GM19455 (cell line): ENCODE measurements at regions not wholly inside any gene's neighbourhood (a gene's known extent, or its start where the extent isn't known, plus 50 kb on each side); places are given as distances from the start of the nearest gene placed in this dataset.
"Not testable (repeated sequence)": the region's sequence is repeated elsewhere in the genome, so short reads cannot be mapped to it uniquely, and the experiment has no call there.

Experiments
- ATAC-seq: cut with Tn5 transposase; IDR thresholded peaks from one replicate; pipeline ENCODE4 v1.9.1; 2021; ENCODE audit not compliant: unreplicated experiment

DNA sequence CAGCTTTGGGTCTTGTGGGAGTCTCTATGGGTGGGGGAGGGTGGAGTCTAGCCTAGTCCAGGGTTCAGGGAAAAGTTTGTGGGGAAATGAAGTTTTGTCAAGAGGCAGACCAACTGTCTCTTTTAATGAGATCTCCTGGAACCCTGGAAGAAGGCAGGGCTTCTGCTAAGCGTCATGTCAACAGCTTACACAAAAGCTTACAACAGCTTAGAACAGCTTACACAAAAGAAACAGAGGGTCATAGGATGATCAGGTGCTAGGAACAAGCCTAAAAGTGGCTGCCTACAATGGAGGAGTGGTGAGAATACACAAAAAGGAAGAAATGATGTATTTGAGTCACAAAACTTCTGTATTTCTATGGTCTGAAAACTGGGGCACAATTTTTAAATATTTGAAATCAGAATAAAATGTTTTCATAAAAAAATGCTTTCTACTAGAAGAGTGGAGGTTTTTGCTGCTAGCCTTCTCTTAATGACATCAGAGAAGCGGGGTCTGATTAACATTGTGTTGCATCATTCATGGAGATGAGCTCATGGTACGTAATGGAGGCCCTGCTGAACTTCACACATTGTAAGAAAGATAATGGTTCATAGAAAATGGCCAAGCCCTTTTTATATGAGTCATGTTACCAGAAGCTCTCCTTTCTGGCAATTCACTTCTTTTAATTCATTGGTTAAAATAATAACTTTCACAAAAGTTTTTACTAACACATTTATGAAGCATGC is 351.0 kb downstream of the PIK3C3 start:
- ATAC-seq: no peak

DNA sequence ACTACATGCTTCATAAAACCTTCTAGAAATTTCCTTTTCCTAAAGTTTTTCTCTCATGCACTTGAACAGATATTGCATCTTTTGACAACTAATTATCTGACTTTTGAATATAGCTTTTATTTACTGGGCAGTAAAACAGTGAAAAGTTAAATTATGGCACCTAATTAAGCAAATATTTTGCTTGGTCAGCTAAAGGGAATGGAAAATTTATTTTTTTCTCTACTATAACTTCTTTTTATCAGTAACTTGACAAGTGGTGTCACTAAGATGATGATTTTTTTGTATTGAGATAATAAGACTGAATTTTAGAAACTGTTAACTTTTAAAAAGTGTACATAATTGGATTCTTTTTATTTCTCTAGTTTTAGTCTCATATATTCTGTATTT is 351.6 kb downstream of the PIK3C3 start:
- ATAC-seq: no peak

DNA sequence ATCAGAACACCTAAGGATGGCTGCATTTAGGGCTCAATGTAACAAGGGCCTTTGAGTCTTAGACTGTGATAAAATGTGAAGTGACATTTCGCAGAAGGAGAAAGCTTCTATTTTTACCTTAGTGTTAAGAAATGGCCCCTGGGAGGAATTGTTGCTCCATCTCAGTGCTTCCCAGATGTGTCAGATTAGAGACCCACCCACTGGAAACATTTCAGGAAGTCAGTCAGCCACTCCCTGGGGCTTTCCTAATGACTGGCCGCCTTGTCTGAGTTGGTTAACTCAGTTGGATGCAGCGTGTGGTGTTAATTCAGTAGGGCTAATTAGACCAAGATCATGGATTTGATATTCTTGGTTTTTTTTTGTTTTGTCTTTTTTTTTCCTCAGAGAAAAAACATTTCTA is 355.9 kb downstream of the PIK3C3 start:
- ATAC-seq: no peak

DNA sequence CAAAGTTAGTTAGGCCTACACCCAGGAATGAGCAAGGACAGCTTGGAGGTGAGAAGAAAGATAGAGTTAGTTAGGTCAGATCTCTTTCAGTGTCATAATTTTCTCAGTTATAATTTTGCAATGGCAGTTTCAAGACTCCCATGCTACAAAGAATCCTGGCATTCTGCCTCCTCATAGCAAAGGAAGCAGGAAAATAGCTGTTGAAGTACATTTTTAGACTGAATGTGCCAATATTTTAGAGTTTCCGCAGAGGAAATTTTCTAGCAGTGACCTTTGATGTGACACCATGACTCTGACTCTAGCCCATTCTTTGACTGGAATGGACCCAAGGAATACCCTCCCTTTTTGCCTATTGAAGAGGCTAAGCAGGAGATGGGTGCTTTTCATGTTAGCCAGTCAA is 371.7 kb downstream of the PIK3C3 start:
- no peak for ATAC-seq

DNA sequence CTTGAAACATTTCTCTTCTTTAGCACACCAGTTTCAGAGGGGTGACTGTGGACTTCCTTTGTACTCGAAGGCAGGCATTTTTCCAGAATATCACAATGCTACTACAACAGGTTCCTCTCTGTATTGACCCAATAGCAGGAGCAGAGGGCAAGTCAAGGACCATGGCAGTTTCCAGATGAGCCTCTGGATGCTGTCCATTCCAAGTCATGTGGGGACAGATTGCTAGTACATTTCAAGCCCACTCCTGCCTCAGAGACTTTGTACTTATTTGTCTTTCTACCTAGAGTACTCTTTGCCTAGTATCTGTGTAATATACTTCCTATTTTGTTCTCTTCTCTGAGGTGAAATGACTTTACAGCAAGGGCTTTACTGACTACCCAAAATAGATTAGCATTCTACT is 373.9 kb downstream of the PIK3C3 start:
- ATAC-seq: no peak

DNA sequence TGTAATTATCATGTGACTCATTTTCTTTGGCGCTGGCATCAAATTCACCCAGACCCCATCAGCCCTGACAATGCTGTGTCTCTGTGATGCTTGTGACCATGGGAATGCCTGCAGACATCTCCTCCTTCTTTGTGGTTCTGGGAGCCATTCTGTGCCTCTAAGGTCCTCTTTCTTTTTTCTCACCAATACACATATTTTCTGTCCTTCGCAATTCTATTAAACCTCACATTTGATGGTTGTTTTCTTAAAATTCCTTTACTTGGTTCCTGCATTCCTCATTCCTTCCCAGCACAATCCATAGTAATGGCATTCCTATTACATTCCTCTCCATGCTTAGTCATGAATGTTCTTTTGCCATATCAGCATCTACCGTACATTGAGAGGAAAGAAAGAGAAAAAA is 375.3 kb downstream of the PIK3C3 start:
- ATAC-seq: no peak

DNA sequence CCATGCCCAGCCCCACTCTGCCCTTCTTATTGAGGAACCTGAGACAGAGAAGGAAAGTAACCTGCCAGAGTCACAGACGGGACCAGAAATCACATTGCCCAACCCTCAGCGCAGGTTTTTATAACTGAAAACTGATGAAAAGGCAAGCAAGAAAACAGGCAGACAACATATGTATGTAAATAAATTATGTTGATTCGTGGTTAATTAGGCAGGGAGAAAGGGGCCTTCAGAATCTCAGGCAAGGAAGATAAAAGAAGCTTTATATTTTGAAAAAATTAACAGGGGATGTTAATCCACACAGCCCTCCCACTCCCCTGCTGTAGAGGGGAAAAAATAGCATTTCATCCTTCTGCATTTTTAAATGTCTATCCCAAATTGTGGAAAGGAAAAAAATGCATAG is 378.5 kb downstream of the PIK3C3 start:
- ATAC-seq: no peak

DNA sequence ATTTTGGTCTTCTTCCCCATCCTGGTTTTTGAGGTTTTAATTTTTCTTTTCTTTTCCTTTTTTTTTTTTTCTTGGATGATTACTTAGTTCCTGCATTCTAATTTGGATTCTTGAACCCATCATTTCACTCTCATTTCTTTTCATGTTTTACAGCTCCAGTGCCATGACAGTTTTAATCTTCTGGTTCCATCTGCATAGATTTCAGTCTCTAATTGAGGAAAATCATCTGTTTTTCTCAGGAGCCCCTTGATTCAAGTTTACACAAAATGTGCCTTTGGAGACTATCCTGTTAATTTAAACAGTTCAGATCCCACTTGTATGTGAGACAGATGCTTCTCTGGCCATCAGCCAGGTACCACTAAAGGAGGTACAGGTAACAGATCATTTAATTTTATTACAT is 379.9 kb downstream of the PIK3C3 start:
- no peak for ATAC-seq

DNA sequence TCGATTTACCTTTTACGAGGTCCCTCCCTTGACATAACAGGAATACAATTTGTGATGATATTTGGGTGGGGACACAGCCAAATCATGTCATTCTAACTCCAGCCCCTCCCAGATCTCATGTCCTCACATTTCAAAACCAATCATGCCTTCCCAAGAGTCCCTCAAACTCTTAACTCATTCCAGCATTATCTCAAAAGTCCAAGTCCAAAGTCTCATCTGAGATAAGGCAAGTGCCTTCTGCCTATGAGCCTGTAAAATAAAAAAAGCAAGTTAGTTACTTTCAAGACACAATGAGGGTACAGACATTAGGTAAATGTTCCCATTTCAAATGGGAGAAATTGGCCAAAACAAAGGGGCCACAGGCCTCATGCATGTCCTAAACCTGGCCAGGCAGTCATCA is 381.1 kb downstream of the PIK3C3 start:
- ATAC-seq: no peak

DNA sequence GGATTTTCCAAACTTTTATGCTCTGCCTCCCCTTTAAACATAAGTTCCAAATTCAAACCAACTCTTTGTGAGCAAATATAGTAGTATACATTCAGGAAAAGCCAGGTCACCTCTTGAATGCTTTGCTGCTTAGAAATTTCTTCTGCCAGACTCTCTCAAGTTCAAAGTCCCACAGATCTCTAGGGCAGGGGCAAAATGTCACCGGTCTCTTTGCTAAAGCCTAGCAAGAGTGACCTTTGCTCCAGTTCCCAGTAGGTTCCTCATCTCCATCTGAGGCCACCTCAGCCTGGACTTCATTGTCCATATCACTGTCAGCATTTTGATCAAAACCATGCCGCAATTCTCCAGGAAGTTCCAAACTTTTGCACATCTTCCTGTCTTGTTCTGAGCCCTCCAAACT is 382.3 kb downstream of the PIK3C3 start:
- ATAC-seq: not testable (repeated sequence)

DNA sequence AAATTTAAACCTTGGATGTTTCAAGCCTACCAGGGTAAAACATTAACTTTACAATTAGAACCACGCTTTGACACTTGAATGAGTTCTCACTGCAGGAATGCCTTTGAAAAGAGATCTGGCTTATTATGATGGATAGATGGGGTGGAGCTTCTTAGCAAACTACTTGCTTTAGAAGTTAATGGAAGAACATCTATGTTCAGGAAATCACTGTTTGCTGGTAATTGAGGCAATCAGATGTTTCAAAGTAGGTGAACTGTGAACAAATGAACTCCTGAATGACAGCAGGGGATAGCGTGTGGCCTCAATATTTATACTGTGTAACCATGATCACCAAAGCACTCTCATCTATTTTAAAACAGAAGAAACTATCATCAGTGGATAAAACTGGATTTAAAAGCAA is 383.6 kb downstream of the PIK3C3 start:
- ATAC-seq: no peak

DNA sequence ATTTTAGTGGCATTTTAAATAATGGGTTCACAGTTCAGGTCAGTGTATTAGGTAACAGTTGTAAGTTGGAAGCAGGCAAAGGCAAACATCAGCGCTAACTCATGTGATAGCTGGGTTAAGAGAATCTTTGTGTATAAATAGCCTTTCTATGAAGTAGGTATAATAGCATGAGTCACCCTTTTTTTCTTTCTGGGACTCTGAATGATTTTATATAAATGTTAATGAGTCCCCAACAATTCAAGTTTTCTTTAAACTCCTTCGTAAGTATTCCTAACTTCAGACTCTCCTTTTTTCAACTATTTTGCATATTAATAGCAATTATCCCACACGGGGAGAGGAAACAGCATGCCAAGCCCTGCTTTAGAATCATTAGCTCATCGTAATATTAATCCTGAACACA is 384.3 kb downstream of the PIK3C3 start:
- ATAC-seq: no peak

DNA sequence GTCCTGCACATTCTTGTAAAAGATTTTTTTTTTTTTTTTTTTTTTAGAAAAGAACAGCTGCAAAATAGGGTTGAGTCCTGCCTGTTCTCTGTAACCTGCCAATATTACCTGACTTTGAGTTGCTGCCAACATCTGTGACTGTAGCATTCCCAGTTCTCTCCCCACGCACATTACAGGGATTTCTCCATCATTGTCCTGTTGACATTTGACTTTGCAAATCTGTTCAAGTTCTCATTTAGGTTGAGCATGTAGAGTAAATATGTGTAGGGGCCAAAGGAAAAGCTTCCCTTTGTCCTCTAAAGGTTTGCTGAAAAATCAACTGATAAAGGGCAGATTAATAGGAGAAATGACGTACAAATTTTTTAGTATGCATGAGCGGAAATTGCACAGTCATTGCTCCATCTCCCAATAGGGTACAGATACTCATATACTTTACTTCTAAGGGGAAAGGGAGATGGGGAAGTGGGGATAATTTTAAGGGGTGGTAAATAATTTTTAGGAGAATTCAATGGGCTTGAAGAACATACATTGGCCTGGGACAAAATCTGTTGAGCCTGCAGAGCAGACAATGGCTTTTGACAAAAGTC is 385.5 kb downstream of the PIK3C3 start:
- ATAC-seq: no peak

DNA sequence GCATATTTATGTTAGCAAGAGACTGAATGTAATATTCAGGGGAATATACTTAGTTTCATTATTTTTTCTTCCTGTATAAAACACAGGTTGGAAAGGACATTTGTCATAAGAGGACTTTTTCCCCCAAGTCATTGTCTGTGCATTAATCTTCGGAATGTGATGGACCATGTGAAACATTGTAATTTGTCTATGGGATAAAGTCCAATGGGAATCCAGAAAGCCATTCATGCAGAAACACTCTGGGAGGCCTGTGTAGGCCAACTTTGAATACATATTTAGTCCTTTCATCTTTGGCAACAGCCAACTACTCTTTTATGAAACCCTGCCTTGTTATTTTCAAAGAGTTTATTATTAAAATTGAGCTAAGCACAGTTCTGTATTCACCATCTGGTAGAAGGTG is 386.4 kb downstream of the PIK3C3 start:
- no peak for ATAC-seq

DNA sequence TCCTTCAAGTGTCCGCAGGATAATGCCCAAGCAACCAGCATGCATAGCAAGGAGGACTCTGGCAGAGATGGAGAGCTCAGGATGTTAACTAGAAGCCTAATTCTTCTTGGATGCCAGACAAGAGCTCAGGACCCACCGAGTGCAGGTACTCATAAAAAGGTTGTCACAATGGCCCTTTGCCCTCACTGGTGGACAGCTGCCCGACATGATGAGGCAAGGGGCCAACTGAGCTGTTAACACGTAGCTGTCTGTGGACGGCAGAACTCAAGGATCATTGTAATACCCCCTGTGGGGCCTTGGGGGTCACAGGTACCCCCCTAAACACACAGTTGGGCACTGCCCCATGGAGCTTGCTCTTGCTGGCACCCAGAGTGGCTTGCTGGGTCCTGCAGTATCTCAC is 393.7 kb downstream of the PIK3C3 start:
- ATAC-seq: no peak

DNA sequence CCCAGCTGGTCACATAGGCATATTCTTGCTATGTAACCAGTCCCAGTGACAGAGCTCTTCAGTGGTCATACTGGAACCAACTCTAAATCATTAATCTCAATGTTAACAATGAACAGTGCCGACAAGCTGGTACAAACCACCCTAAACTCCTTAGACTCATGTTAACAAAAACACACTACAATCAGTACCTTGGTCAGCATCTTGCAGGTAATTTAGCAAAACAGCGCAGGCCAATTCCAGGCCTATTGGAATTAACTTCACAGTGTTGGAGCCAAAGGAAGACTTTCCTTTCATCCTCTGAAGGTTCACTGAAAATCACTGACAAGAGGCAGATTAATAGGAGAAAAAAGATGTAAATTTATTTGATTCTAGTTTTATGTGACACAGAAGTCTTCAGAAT is 396.4 kb downstream of the PIK3C3 start:
- ATAC-seq: no peak

DNA sequence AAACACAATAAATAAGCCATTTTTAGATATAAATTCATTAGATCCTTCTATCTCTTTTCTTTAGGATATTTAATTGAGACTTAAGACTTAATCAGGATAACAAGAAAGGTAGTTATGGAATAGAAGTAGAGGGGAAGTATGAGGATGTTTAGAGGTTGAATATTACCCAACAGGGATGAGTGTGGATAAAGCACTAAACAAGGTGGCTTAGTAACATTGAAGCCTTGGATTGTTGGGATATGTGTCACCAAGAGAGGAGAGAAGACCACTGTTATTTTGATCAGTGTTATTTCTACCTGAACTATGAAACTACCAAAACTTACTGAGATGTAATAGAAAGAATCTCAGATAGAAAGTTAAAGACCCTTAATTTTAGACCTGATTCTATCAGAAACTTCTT is 405.7 kb downstream of the PIK3C3 start:
- ATAC-seq: no peak

DNA sequence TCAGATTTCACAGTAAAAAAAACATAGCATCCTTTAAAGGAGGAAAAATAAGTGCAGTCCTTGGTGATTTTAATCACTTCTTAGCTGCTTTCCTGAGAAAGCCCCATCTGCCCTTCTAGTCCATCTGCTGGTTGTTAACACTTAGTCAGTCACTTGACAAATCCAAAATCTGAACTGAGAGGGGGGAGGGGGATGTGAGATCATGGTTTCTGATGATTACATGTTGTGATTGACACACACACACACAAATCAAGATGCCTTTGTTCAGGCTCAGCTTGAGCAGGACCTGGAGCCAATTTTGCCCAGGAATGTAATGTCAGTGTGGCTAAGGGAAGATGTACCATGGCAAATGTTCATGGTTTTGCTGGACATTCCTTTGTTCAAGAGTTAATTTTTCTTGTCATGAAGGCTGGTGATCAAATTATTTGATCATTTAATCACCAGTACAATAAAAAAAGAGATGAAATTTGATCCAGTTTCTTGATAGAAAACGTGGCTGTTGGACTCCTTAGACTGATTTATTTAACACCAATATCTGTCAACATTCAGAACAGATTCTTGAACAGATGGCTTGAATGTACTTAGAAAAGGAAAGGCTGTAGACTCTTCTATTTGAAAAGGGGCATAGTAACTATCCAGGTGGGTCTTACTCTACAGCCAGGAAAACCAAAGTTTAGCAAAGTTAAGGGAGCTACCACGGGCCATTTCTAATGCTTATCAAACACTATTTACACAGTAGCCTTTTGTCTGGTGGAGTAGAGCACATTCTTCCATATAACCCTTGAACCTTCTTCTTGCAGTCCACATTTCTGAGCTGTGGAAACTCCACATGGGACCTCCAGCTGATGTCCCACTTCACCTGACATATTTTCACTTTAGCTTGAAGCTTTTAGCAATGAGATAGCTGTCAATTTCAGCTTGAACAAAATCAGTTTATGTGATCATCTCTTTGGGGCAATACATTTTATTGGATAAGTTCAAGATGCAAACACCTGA is 408.7 kb downstream of the PIK3C3 start:
- ATAC-seq: no peak

DNA sequence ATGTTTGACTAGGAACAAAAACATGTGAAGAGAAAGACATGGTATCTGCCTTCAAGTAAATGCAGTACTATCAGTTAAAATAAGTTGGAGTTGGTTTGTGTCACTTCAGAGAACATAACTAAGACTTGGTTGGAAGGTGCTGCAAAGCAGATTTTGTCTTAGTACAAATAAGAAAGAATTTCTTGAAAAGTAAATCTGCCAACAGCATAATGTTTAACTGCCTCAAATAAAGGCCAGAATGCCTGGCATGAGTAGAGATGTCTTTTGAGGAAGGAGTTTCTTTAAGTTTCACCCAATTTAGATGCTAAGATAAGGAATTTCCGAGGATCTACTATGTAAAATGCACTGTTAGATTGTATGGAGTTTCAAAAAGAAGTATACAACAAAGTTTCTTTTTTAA is 409.7 kb downstream of the PIK3C3 start:
- ATAC-seq: no peak

DNA sequence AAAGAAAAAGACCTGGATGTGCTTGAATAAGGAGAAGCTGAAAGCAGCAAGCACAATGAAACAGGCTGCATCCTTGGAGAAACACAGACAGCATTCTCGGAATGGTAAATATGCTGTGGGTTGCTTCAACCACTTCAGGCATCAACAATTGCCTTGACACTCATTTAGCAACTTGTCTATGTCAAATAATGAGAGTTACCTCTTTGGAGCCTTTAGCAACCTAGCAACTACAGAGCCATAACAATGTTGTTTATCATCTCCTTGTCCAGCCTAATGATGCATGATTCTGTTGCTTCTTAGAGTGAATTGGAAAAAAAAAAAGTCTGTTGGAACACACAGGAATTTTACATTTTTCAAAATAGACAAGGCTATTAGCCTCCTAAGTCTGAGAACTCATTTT is 410.6 kb downstream of the PIK3C3 start:
- no peak for ATAC-seq

DNA sequence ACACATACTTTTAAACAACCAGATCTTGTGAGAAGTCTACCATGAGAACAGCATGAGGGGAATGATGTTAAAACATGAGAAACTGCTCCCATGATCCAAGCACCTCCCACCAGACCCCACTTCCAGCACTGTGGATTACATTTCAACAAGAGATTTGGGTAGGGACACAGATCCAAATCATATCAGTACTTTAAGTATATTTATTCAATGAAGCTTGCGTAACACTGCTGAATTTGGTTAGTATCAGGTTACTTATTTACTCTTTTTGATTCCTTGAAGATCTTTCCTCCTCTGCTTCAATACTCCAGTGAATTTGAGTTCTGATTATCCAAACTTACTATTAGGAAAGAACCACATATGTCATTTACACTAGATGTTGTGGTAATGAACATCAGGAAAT is 418.6 kb downstream of the PIK3C3 start:
- ATAC-seq: no peak

DNA sequence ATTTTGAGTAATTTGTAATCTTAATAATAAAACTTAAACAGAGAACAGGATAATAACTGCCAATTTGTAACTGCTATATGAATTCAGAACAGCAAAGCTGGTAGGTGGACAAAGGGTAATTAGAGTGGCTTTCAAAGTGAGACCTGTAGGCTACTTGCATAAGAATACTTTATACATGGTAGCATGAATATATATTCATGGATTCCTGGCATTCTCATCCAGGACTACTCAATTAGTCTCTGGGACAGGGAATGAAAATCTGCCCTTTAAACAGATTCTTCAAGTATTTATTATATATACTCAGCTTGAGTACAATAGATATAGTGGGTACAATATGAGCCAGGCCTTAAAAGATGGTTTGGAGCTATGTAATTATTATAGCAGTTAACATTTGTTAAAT is 419.9 kb downstream of the PIK3C3 start:
- no peak for ATAC-seq
